ENCODE measurements at regions not wholly inside any gene's neighbourhood (a gene's known extent, or its start where the extent isn't known, plus 50 kb on each side); places are given as distances from the start of the nearest gene placed in this dataset.
"Not testable (repeated sequence)": the region's sequence is repeated elsewhere in the genome, so short reads cannot be mapped to it uniquely, and the experiment has no call there.

- H3K9me3 ChIP-seq (replicated peaks; ENCODE audit: control insufficient read depth, insufficient read depth, low read depth, low read length); H3K36me3 ChIP-seq (ENCODE audit: control insufficient read depth, insufficient read depth, low read length); DNase-seq (ENCODE audit: extremely low read depth in 1 of 4, low spot score in 3 of 4); FAIRE-seq; H4K20me1 ChIP-seq (replicated peaks; ENCODE audit: control insufficient read depth, insufficient read depth, low read length); H3K9ac ChIP-seq (ENCODE audit: insufficient read depth in 1 of 2, low read depth in 2 of 2, low read length in 2 of 2); H3K4me2 ChIP-seq (ENCODE audit: insufficient read depth, low read length); CTCF ChIA-PET (ENCODE audit: low intra/inter-chr PET ratio); H3K4me3 ChIP-seq; H3K79me2 ChIP-seq (ENCODE audit: control insufficient read depth, insufficient read depth, low read length); H3K27ac ChIP-seq (ENCODE audit: extremely low read depth, low read depth, low read length); ATAC-seq; H3K9me1 ChIP-seq (ENCODE audit: control insufficient read depth, insufficient read depth, low read length); H2AFZ ChIP-seq (ENCODE audit: low read depth, low read length); H3K27me3 ChIP-seq (ENCODE audit: control insufficient read depth in 2 of 2, insufficient read depth in 2 of 2, low read length in 2 of 2); BruUV-seq (replicated peaks): not testable (repeated sequence)
- H3K4me1 ChIP-seq (replicated peaks in 1 of 2; ENCODE audit: control insufficient read depth in 2 of 2, insufficient read depth in 2 of 2, low read length in 2 of 2), result peaks cover 9 to 25% of the 10 kb centered on the region in 2 experiments; a peak in 3 of 5 replicates
- intact Hi-C loops (cut with micrococcal nuclease) (loop anchor here (10.0 kb wide), 1 partner anchor 277 kb away; the partner anchor contains the start of gene RNASEL), in situ Hi-C loops (cut with MboI) (loop anchor here (10.0 kb wide), 1 partner anchor 277 kb away; the partner anchor contains the start of gene RNASEL)
- POLR2A ChIA-PET, result interaction anchor here (1.4 kb wide), 1 partner anchor 11 kb away, joined by 6 read pairs; no protein-coding TSS in a partner anchor
- 98% methylated on average over 8 of the region's 8 CpGs for WGBS (ENCODE audit: insufficient coverage, low coverage, missing lambda C conversion rate)
- TF ChIP-seq ZNF121 (CRISPR knock-in tag; conservative IDR thresholded peaks at IDR 0.05), result peak; percentile 78
- peak; percentile 19 for TF ChIP-seq RBM25 (IDR thresholded peaks at IDR 0.05; ENCODE audit: low read depth, low read length, severe bottlenecking)
These were observed 84.1 kb downstream of the GLUL start for GRCh38 chr1:182307486-182307885.

GRCh38 chr1:182305861-182306260 is 85.7 kb downstream of the GLUL start:
- no peak for FAIRE-seq
- POLR2A ChIA-PET, result interaction anchor here (1.1 kb wide), 1 partner anchor 16 kb away, joined by 3 read pairs; no protein-coding TSS in a partner anchor
- CTCF ChIA-PET (ENCODE audit: low intra/inter-chr PET ratio), result no interaction called here
- peak; percentile 50; the same call in 1 of the 2 replicates for TF ChIP-seq ADNP (tag; IDR thresholded peaks at IDR 0.05)
- TF ChIP-seq RFX1 (IDR thresholded peaks at IDR 0.05), result no peak
- peak; percentile 57 for TF ChIP-seq RBM25 (IDR thresholded peaks at IDR 0.05; ENCODE audit: low read depth, low read length, severe bottlenecking)
- TF ChIP-seq ZSCAN29 (IDR thresholded peaks at IDR 0.05), result no peak
- TF ChIP-seq, protein P1, sequence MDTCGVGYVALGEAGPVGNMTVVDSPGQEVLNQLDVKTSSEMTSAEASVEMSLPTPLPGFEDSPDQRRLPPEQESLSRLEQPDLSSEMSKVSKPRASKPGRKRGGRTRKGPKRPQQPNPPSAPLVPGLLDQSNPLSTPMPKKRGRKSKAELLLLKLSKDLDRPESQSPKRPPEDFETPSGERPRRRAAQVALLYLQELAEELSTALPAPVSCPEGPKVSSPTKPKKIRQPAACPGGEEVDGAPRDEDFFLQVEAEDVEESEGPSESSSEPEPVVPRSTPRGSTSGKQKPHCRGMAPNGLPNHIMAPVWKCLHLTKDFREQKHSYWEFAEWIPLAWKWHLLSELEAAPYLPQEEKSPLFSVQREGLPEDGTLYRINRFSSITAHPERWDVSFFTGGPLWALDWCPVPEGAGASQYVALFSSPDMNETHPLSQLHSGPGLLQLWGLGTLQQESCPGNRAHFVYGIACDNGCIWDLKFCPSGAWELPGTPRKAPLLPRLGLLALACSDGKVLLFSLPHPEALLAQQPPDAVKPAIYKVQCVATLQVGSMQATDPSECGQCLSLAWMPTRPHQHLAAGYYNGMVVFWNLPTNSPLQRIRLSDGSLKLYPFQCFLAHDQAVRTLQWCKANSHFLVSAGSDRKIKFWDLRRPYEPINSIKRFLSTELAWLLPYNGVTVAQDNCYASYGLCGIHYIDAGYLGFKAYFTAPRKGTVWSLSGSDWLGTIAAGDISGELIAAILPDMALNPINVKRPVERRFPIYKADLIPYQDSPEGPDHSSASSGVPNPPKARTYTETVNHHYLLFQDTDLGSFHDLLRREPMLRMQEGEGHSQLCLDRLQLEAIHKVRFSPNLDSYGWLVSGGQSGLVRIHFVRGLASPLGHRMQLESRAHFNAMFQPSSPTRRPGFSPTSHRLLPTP (IDR thresholded peaks at IDR 0.05; ENCODE audit: borderline replicate concordance, extremely low read depth, insufficient read length), result no peak
- peak; percentile 44 to 62 for TF ChIP-seq KDM1A (IDR thresholded peaks at IDR 0.05)
- TF ChIP-seq, protein P2, sequence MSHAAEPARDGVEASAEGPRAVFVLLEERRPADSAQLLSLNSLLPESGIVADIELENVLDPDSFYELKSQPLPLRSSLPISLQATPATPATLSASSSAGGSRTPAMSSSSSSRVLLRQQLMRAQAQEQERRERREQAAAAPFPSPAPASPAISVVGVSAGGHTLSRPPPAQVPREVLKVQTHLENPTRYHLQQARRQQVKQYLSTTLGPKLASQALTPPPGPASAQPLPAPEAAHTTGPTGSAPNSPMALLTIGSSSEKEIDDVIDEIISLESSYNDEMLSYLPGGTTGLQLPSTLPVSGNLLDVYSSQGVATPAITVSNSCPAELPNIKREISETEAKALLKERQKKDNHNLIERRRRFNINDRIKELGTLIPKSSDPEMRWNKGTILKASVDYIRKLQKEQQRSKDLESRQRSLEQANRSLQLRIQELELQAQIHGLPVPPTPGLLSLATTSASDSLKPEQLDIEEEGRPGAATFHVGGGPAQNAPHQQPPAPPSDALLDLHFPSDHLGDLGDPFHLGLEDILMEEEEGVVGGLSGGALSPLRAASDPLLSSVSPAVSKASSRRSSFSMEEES (CRISPR knock-in tag; IDR thresholded peaks at IDR 0.05), result no peak
- peak; percentile 99 for TF ChIP-seq ZNF146 (CRISPR knock-in tag; IDR thresholded peaks at IDR 0.05; ENCODE audit: unreplicated experiment)

More at GRCh38 chr1:182305861-182306260, 85.7 kb downstream of the GLUL start:
- no peaks in the 10 kb centered on the region for H4K20me1 ChIP-seq (replicated peaks; ENCODE audit: control insufficient read depth, insufficient read depth, low read length)
- H3K4me2 ChIP-seq (ENCODE audit: insufficient read depth, low read length), result no peak overlapping the region
- H3K27ac ChIP-seq (ENCODE audit: extremely low read depth, low read depth, low read length), result no peak overlapping the region
- ATAC-seq (no peak), DNase-seq (ENCODE audit: extremely low read depth in 1 of 4, low spot score in 3 of 4) (no peak)
- H2AFZ ChIP-seq (ENCODE audit: low read depth, low read length), result no peak overlapping the region
- intact Hi-C loops (cut with micrococcal nuclease) (loop anchor here (10.0 kb wide), 1 partner anchor 279 kb away; the partner anchor contains the start of gene RNASEL), in situ Hi-C loops (cut with MboI) (loop anchor here (10.0 kb wide), 1 partner anchor 279 kb away; the partner anchor contains the start of gene RNASEL)
- no peaks in the 10 kb centered on the region for H3K79me2 ChIP-seq (ENCODE audit: control insufficient read depth, insufficient read depth, low read length)
- no peak overlapping the region for H3K9ac ChIP-seq (ENCODE audit: insufficient read depth in 1 of 2, low read depth in 2 of 2, low read length in 2 of 2)
- no peak overlapping the region for H3K4me3 ChIP-seq
- H3K36me3 ChIP-seq (ENCODE audit: control insufficient read depth, insufficient read depth, low read length), result no peaks in the 10 kb centered on the region
- no peaks in the 10 kb centered on the region for H3K9me1 ChIP-seq (ENCODE audit: control insufficient read depth, insufficient read depth, low read length)
- no peaks in the 10 kb centered on the region for H3K9me3 ChIP-seq (replicated peaks; ENCODE audit: control insufficient read depth, insufficient read depth, low read depth, low read length)
- H3K4me1 ChIP-seq (replicated peaks in 1 of 2; ENCODE audit: control insufficient read depth in 2 of 2, insufficient read depth in 2 of 2, low read length in 2 of 2), result peaks cover 22 to 41% of the 10 kb centered on the region in 2 experiments
- BruUV-seq (replicated peaks), result no TSS peak
- H3K27me3 ChIP-seq (ENCODE audit: control insufficient read depth in 2 of 2, insufficient read depth in 2 of 2, low read length in 2 of 2), result no peaks in the 10 kb centered on the region

Measured in K562 (cell line).